HG03097 (cell line): ENCODE measurements at regions not wholly inside any gene's neighbourhood (a gene's known extent, or its start where the extent isn't known, plus 50 kb on each side); places are given as distances from the start of the nearest gene placed in this dataset.

Source experiments
- ATAC-seq: cut with Tn5 transposase; IDR thresholded peaks from one replicate; pipeline ENCODE4 v1.9.1; 2021; ENCODE audit not compliant: unreplicated experiment, low FRiP score

DNA sequence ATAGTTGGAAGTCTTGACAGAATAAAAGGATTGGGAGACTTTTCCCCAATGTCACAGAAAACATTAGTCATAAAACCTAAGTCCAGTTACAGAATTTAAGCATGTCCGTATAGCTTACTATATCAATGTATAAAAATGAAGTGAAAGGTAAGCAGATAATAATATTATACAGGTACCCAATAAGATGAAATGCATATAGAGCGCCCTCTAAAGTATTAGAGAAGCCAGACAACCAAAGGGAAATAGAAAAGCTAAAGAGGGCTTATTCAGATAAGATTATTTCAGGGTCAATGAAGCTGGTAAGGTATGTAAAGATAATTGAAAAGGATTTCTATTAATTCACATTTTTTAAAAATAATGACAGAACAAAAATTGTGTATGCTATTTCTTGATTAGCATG, 947.7 kb upstream of the MAP3K7 start:
- ATAC-seq = no peak

DNA sequence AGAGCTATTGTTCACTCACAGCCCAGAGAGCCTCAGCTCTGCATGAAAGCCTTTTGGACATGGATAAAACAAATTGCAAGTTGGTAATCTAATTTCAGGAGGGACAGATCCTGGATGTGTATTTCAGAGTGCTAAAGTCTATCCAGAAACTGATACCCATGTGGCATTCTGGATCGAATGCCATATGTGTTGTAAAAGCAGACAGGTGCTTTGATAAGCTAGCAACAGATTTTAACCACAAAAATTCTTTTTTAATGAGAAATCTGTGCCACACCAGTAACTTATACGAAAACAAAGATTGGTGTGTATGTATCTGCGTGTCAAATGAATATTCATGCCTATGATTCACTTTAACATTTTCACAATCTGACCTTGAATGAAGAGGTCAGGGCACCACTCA, 936.6 kb upstream of the MAP3K7 start:
- no peak for ATAC-seq

DNA sequence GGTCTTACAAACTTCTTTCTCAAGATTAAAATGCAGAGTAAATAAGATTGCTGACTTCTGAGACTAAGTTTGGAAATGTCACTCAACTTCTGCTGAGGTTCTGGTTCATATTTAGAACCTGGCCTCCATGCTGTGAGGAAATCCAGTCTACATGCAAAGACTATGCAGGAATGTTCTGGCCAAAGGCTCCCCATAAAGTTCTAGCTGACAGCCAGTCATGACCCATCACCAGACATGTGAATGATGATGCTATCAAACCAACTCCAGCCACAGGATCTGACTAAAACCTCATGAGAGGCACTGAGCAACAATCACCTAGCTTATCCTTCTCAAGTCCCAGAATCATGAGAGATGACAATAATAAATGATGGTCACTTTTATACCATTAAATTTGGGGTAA, 935.1 kb upstream of the MAP3K7 start:
- ATAC-seq = no peak

DNA sequence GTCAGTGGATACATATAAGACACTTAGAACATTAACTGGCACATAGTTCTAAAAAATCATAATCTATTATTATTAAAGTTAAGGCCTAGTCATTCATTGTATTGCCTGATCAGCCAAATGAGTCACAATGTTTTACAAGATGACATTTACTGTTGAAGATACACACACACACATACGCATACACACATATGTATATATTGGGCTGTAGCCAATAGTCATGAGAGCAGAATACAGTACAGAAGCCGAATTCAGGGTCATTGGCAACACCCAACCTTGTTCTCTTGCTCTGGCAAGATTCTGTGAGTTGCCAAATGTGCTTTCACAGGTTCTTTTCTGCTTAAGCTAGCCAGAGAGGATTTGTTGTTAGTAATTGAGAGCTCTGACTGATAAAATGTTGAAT, 922.8 kb upstream of the MAP3K7 start:
- ATAC-seq = no peak

DNA sequence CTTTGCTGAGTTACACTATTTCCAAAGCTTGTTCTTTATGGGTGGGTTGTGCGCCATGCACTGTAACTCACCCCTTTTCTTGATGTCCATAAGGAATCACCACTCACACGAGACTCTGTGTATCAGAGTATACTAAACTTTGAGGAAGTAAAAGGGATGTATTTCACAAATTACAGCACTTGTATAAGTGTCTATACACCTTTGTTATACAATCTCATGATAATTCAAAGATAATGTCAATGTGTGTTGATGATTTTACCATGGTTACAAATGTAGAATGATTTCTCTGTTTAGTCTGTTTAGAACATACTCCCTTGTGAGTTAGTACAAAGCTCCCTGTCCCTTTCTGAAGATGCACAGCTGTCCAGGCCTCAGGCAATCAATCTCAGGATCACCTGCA, 922.2 kb upstream of the MAP3K7 start:
- no peak for ATAC-seq

DNA sequence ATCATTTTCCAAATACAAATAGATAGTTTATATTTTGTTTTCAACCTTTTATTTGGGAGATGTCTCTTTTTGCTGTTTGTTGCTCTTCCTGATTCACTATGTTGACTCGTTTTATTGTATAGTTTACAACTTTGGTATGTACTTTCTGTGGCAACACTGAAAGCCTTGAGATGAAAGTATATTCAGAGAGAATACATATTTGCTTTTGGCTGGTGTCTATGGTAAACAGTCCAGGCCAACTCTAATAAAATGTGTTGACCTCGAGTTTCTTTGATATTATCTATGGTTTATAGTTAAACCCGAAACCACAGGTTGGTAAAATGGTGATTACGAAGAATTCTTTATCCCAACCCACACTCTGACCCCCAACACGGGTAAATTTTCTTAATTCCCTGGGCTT, 919.6 kb upstream of the MAP3K7 start:
- no peak for ATAC-seq

DNA sequence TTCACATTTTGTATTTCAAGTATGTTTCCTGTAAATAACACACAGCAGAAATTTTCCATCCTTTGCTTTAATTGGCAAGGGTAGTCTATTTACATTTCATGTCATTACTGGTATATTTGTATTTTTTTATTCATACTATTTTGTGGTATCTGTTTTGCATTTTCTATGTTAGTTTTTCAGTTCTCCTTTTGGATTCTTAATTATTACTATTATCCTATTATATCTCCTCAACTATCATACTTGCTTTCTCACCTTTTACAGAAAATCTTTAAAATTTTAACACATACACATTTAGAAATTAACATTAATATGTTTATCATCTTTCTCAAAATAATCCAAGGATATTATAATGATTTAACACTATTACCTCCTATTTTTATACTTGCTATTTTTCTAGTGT, 918.3 kb upstream of the MAP3K7 start:
- ATAC-seq = no peak

DNA sequence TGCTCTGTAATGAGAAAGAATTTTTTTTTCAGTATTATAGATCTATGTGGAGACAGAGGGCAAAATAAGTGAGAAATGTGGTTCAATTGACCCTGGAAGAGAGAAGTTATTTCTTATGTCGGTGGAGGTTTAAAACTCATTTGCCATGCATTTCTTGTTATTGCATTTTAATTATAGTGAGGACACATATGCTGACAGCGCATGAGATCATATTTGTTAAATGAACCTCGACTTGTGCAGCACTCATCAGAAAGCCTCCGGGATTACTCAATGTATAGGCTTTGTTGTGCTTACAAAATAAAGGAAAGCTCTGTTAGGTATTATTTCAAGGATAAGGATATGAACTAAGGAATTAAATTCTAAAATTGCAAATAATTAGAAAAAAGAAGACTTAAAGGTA, 915.1 kb upstream of the MAP3K7 start:
- no peak for ATAC-seq

DNA sequence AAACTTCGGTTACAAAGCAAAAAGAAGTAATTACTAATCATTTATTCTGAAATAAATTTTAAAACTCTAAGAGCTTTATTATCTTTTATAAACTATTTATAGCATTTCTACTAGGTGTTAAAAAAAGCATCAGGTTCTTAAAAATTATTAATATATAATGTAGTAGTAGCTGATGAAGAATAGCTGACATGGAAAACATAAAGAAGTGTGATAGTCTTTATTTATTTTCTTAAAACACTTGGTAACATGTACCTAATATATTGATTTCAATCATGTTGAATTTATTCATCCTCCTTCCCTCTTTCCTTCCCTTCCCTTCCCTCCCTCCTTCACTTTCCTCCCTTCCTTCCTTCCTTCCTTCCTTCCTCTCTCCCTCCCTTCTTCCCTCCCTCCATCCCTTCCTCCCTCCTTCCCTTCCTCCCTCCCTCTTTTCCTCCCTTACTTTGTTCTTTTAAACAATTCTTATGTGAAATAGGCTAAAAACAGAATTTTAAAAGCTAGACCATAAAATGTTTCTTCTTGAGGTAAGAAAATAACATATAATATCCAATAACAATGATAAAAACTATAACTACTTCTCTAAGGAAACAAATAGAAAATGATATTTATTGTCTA, 913.9 kb upstream of the MAP3K7 start:
- no peak for ATAC-seq

DNA sequence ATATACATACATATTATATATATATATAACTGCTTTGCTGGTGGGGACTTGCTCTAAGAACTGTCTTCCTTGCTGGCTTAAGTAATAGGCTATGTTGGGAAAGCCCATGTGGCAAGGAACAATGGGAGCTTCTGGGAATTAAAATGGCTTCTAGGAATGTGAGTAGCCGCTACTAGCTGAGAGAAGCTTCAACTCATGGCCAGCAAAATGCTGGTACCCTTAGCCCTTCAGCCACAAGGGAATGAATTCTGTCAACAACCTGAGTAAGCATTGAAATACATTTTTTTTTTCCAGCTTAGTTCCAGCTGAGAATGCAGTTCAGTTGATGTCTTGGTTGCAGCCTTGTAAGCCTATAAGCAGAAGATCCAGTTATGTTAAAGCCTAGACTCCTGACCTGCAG, 911.7 kb upstream of the MAP3K7 start:
- no peak for ATAC-seq

DNA sequence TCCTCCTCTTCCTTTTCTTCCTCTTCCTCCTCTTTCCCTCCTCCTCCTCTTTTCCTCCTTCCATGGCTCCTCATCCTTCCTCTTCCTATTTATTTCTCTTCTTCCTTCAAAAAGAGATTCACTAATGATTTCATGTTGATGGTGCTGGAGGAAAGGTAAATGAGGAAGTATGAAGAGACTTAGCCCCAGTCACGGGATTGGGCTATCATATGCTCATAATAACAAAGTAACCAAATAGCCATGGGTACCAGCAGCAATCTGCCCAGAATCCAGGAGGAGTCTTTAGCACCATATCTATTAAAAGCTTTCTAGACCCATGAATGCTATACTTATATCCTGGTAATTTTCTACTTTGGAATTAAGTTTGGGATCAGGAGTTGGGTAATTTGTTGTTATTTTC, 910.9 kb upstream of the MAP3K7 start:
- no peak for ATAC-seq

DNA sequence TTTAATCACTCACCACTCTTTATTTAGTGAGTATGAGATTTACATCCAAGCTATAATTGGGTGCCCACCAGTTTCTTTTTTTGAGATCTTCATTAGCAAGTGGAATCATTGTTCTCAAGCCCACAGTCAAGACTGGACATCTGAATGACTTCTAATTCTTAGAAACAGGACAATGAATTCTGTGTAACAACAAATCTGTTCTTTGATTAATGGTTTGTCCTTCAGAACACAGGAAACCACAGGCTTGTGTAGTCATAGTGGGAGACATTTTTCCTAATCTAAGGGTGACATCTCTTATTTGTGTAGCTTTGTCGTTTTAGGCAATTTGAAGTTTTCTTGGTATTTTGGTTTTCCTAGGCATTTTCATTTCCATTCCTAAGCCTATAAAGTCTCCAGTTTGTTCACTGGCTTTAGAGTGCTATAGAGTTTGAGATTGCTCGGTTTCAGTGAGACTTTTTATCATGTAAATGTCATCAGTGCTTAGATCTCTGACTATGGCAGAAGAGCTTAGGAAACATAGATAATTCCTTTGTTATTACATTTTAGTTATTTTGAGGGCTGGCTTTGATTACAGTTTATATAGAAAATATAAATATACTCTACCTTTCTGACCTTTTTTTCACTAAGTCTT, 903.9 kb upstream of the MAP3K7 start:
- no peak for ATAC-seq

DNA sequence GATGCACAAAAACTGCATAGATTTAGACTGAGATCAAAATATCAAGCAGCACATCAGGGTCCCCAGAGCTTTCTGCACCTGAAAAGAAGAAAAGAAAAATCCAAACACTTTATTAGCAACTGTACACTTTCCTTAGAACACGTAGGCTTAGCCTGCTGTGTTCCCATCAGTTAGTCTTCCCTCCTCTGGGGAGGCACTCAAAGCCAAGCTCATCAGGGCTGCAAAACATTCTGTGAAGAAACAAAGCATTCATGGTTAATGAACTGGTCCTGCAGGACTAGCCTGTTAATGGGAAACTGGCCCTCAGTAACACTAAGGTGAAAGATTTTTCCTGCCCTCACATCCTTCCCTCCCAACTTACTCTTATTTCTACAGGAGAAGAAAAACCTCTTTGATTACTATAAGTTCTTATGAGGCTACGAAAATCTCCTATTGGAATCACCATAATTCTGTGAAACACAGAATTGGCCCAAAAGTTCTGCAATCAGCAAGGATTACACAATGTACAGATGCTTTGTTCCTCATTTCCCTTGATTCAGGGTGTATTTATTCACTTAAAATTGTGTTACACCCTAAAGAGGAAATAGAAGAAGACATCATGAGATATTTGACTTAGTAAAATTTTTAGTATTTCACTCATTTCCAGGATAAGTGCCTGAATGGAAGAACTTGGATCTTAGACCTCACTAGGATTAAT, 901.0 kb upstream of the MAP3K7 start:
- no peak for ATAC-seq

DNA sequence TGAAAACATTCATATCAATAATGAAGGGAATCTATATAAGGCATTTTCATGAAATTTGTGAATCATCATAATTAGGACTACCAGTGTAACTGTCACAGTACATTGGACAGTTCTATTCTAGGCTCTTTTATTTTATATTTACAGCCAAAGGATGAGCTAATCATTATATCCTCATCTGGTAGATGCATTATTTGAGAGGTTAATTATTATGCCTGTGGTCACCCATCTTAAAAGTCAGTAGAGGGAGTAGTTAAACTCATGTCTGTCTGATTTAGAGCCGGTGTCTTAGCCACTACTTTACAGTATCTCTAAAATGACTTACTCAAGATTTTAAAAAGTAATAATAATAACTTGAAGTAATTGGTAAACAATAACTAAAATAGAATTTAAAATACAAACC, 899.3 kb upstream of the MAP3K7 start:
- ATAC-seq = peak; percentile 46

DNA sequence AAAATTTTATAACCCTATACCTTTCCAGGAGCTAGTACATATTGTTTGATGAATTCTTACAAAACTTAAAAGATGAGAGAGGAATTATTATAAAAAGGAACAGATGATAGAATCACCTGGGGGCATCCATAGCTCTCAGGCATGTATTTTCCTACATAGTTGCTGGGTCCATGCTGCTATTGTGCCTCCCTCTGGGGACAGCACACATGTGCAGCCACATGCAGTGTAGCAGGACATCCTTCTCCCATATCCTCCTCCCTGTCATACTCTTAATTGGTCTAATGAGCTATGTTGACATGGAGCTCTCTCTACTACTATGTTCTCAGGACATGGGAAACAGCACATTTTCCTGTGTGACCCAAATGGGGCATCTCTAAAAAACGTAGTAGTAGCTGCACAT, 898.2 kb upstream of the MAP3K7 start:
- no peak for ATAC-seq

DNA sequence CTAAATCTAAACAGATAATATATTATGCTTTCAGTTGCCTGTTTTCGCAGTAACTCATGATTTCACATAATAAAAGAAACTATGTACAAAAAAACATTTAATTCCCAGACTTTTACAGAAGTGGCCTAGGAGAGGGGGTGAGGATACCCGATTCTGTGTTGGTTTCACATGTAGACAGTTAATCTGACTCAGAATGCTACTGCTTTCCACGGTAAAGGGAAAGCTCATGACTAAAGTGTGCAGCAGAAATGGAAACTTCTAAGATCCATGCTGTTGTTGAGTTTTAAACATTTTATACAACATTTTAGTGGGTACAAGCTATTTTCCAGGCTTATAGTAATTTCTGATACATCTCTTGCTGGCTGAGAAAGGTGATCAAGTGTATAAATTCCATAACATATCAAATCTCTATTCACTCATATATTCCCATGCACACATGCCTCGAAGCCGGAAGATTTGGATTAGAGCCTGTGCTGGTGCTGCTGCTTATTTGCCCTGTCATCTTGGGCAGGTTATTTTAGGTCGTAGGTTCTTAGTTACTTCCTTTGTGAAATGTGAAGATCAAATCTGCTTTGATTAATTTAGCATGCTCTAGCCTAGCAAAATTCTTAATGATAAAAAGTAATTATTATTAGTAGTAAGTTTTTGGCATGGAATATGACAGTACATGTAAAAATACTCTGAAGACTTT, 896.7 kb upstream of the MAP3K7 start:
- ATAC-seq = peak; percentile 46

DNA sequence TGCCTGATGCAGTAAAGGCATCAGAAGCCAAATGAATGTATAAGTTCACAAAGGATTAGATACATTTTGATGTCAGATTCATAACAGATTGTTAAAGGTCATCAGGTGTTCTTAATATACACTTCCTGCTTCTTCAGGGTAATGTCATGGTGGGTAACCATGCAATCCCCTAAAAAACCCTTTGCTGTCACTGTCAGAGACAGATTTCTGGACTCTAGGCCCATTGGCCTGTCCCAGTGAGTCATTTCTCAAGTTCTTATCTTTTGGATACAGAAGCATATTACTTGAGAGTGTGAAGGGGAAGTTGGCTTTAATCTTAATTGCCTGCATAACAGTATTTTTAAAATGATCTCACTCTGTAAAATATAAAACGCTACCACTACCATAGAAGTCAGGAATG, 895.6 kb upstream of the MAP3K7 start:
- peak; percentile 79 for ATAC-seq

DNA sequence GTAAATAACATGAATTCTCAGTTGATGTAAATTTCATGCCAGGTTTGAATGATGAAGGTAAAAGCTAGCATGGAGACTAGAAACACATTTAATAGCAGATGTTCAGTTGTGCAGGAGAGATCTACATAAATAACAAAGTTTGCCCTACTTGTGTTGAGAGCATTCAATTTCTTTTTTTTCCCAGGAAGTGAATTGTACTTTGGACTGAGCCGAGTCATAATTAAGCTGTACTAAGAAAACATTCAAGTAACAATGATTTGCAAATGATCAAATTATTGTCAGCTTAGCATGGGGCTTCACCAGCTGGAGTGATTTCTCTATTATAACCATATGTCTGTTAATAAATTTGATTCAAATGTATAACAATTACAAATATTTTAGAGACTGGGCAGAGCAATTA, 893.5 kb upstream of the MAP3K7 start:
- no peak for ATAC-seq

DNA sequence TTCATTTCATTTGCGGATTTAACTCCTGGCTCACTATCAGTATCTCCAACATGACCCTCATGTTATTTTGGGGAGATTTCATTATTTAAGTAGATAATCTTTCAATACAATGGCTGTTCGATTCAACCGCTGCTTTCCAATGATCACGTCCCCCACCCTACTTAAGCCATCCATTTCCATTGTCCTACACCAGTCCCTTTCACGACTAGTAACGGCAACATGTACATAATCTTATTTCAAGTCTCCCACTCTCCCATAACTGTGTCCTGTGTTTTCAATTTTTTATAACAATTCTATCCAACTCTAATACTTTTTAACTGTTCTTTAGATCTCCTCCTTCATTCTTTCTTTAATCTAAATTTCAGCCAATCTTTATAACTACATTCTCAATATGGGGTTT, 890.8 kb upstream of the MAP3K7 start:
- ATAC-seq = no peak

DNA sequence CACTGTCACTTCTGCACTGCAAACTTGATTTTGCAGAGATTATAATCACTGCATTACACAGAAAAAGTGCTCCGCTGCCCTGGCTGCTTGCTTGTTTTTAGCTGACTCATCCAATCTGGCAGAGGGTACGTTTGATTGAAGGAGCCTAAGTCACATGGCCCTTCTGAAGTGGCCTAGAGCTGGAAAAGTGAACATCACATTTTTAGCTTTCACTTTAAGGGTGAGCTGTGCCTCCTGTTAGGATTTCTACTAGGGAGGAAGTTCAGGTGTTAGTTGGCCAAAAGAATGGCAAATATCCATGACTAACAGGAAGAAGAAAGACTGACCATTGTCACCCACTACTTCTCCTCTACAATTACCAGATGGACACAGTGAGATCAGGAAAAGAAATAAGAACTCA, 889.1 kb upstream of the MAP3K7 start:
- peak; percentile 75 for ATAC-seq

DNA sequence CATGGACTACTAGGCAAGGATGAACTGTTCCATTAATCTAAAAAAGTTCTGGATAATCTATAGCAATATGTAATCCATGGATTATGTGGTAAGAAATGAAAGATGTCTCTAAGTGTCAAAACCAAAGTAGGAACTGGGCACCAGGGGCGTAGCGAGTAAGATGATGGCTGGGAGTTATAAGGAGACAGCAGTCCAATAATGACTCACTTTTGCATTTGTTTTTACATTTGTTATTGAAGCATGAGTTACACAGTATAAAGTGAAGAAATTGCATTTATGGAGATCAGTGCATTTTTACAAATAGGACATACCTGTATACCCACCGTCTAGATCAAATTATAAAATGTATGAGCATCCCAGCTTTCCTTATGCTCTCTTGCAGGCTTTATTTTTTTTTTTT, 878.5 kb upstream of the MAP3K7 start:
- no peak for ATAC-seq

DNA sequence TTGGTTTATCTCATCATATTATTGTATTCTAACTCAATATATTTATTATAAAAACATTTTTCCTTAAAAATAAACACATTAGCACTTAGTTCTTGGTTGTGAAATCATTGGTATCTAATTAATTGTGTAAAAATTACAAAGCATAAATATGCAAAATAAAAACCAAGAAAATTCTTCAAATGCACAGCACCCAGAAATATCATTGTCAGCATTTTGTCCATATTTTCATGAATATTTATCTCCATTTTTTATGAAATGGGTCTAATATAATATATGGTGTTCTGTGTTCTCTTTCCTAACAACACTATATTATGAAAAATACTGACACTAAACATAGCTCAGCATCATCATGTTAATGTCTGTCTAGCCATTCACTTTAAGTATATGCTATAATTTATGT, 877.8 kb upstream of the MAP3K7 start:
- no peak for ATAC-seq
